HG03342 (cell line): ENCODE measurements at regions not wholly inside any gene's neighbourhood (a gene's known extent, or its start where the extent isn't known, plus 50 kb on each side); places are given as distances from the start of the nearest gene placed in this dataset.
"Not testable (repeated sequence)": the region's sequence is repeated elsewhere in the genome, so short reads cannot be mapped to it uniquely, and the experiment has no call there.

ENCODE experiments used
- ATAC-seq: cut with Tn5 transposase; IDR thresholded peaks from one replicate; pipeline ENCODE4 v1.9.1; 2021; ENCODE audit warnings: mild to moderate bottlenecking, moderate library complexity; ENCODE audit not compliant: unreplicated experiment

DNA sequence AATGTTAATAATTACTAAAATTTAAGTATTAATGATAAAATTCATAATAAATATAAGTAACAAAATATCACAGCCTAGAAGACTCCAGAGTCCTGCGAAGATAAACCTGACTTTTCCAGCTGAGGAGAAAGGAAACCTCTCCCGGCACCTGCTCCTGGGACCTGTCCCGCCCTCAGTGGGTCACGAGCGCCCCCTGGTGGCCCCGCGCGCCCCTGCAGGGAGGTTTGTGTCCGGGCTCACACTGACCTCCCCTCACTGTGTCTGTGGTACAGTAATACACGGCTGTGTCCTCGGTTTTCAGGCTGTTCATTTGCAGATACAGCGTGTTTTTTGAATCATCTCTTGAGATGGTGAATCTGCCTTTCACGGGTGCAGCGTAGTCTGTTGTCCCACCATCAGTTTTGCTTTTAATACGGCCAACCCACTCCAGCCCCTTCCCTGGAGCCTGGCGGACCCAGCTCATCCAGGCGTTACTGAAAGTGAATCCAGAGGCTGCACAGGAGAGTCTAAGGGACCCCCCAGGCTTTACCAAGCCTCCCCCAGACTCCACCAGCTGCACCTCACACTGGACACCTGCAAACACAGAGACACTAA, 627.1 kb downstream of the TMEM121 start:
- ATAC-seq = not testable (repeated sequence)

DNA sequence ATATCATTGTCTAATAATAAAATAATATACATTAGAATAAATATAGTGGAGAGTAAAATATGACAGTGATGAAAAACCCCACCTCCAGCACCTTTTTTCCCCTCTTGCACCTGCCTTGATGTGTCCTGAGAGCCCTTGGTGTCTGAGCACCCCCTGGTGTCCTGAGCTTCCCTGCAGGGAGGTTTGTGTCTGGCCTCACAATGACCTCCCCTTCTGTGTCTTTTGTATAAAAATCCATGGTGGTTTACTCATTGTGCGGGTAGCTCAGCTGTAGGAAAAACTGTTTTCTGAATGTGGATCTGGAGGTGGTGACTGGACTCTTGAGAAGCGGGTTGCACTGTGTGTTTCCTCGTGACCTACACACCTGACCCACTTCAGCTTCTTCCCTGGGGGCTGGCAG, 636.9 kb downstream of the TMEM121 start:
- no peak for ATAC-seq

DNA sequence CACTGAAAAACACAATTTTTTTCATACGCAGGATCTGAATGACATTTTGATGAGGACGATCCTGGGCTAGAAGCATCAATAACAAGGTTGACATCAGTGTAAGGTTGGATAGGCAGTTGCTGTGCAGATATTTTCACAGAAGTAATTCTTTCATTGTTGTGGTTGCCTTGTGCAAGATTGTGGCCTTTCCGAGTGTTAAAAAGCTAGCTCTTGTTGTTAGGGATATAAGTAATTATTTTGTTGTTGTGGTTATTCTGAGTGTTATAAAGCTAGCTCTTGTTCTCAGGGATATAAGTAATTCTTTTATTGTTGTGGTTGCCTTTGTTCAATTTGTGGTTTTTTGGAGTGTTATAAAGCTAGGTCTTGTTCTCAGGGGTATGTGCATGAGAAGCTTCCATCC, 637.4 kb downstream of the TMEM121 start:
- ATAC-seq = not testable (repeated sequence)

DNA sequence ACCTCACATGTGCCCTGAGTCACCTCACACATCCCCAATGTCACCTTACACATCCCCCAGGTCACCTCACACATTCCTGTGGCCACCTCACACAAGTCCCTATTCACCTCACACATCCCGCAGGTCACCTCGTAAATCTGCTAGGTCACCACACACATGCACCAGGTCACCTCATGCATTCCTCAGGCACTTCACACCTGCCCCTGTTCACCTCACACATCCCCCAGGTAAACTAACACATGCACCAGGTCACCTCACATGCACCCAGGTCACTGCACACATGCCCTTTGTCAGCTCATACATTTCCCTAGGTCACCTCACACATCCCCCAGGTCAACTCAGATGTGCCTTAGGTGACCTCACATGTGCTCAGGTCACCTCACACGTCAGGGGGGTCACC, 639.8 kb downstream of the TMEM121 start:
- ATAC-seq = no peak

DNA sequence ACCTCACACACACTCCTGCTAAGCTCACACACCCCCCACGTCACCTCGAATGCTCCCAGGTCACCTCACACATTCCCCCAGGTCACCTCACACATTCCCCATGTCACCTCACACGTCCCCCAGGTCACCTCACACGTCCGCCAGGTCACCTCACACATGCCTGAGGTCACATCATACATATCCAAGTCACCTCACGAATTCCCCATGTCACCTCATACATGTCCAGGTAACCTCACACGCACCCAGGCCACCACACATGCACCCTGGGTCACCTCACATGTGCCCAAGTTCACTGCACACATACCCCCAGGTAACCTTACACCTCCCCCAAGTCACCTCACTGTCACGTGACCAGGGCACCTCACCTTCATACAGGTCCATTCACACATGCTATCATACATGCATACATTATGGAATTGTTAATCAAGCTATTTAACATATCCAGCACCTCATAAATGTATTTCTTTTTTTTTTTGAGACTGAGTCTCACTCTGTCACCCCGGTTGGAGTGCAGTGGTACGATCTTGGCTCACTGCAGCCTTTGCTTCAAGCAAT, 640.3 kb downstream of the TMEM121 start:
- ATAC-seq = no peak

DNA sequence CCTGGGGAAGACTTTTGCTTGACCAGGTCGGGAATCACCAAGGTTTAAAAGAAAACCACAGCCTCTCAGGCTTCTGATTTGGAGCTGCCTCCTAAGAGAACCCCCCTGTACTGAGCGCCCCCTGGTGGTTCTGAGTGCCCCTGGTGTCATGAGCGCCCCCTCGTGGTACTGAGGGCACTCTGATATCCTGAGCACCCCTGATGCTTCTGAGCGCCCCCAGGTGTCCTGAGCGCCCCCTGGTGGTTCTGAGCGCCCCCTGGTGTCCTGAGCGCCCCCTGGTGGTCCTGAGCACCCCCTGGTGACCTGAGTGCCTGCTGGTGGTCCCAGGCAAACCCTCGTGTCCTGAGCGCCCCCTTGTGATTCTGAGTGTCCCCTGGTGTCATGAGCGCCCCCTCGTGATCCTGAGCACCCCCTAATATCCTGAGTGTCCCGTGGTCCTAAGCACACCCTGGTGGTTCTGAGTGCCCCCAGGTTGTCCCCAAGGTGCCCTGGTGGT, 643.8 kb downstream of the TMEM121 start:
- not testable (repeated sequence) for ATAC-seq

DNA sequence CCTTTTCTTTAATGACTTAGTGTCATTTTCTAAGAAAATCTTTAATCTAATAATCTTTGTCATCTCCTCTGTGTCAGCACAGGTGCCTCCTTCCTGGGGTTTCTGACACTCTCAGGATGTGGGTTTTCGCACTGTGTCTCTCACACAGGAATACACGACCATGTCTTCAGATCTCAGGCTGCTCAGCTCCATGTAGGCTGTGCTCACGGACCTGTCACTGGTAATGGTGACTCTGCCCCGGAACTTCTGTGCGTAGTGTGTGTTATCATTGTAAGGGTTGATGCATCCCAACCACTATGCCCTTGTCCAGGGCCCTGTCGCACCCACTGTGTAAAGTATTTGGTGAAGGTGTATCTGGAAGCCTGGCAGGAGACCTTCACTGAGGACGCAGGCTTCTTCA, 647.8 kb downstream of the TMEM121 start:
- no peak for ATAC-seq

DNA sequence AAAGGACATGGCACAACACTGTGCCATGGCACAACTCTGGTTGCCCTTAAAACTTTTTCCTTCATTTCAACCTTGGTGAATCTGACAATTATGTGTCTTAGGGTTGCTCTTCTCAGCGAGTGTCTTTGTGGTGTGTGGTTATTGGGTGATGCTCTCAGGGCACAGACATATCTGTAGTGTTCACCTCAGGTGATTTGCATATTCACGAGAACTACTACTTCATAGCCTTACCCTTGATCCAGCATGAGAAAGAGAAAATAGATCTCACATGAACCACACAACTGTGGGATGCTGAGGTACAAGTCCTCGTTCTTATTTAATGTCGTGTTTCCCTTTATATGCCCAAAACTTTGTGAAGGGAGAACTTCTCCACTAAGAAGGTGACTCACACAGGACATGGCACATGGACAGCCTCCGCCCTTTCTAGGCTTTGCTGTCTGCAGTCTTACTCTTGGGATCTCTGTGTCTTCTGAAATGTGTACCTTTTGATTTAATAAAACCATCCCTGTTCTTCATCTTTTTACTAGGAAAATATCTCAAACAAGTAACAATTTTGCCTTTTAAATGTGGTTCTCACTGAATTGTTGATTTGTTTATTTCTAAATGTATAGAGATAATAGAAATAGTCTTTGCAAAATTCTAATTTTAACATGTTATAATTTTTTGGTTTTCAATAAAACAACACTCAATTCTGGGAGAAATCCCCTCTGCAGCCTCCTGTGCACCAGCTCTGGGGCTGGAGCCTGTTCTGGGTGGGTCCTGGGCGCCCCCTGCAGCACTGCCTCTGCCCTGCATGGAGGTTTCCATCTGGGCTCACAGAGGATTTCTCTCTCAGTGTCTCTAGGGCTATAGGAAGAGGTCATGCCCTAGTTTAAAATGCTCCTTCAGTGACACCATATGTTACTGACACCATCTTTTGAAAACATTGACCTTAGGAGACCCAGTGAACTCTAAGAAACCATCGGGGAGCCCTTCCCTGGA, 651.2 kb downstream of the TMEM121 start:
- ATAC-seq = not testable (repeated sequence)

DNA sequence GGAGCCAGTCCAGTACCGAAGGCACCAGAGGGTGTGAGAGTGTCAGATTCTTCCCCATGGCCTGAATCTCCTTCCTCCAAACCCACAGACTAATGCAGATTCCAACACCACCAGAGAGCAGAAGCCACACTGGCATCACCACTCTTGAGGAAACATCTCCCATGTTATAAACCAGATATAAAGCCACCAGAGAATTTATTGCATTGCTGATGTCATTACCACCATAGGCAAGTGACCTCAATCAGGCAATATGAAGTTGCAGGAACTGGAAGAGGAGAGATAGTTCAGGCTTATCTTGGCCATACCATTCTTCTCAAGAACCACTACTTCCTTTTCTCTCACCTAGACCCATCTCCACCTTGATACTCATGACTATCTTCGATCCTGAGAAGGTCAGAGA, 653.4 kb downstream of the TMEM121 start:
- no peak for ATAC-seq

DNA sequence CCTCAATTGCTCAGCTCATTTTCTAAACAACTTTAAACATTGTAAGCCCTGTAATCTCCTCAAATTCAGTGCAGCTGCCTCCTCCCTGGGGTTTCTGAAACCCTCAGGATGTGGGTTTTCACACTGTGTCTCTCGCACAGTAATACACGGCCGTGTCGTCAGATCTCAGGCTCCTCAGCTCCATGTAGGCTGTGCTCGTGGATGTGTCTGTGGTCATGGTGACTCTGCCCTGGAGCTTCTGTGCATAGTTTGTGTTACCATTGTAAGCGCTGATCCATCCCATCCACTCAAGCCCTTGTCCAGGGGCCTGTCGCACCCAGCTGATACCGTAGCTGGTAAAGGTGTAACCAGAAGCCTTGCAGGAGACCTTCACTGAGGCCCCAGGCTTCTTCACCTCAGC, 658.4 kb downstream of the TMEM121 start:
- not testable (repeated sequence) for ATAC-seq

DNA sequence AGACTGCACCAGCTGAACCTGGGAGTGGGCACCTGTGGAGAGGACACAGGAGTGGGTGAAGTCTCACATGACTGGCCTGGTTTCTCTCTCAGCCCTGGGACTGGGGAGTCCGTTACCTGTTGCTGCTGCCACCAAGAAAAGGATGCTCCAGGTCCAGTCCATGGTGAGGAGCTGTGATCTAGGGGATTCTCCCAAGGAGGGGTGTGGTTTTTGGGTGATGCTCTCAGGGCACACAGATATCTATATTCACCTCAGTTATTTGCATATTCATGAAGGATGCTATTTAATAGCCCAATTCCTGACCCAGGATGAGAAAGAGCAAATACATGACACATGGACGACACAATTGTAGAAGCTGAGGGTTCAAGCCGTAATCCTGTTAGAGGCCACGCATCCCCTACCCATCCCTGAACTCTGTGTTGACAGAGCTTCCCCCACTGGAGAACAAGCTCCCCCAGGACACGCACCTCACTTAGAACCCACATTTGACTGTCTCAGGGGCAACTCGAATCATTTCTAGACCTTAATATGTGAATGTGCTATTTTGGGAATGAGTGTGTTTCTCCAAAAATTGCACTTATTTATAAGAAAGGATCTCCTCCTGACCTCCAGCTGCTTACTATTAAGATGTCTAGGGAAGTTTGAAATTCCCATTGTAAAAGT, 658.9 kb downstream of the TMEM121 start:
- not testable (repeated sequence) for ATAC-seq

DNA sequence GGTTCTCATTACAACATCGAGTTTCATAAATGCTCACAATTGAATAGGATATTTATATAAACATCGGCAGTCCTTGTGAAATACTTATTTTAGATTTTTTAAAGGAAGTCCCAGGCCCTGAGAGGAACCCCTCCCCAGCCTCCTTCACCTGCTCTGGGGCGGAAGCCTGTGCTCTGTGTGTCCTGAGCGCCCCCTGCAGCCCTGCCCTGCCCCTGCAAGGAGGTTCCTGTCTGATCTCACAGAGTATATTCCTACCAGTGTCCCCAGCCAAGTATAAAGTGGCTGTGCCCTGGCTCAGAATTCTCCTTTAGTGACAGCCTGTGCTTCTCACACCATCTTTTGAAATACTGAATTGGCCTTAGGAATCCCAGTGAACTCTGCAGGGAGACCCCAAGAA, 659.5 kb downstream of the TMEM121 start:
- no peak for ATAC-seq

DNA sequence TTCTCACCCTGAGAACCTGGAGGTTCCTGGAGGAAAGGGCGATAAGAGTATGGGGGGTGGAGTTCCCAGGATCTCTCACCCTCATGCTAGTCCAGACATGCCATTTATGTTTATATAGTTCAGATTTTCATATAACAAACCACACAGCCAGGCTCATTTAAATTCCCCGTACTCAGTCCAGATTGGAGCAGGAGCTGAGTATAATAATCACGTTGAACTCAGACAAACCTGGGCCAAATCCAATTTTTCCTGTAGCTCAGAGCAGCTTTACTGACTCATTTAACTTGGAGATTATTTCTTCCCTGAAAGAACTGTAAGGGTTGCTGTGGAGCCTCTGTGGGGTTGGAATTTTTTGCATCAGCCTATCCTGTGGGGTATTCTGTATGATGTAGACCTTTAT, 660.8 kb downstream of the TMEM121 start:
- no peak for ATAC-seq

DNA sequence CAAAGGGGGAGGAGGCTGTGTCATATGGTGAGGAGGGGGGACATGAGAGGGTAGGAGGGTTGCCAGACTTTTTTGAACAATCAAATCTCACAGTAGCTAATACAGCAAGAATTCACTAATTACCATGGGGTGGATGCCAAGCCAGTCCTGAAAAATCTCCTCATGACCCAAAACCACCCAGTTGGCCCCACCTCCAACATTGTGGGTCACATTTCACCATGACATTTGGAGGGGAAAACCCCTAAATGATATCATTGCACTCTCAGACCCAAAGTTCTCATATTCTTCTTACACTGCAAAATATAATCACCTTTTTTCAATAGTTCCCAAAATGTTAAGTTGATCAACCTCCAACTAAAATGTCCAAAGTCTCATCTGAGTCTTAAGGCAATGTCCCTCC, 666.3 kb downstream of the TMEM121 start:
- ATAC-seq = not testable (repeated sequence)

DNA sequence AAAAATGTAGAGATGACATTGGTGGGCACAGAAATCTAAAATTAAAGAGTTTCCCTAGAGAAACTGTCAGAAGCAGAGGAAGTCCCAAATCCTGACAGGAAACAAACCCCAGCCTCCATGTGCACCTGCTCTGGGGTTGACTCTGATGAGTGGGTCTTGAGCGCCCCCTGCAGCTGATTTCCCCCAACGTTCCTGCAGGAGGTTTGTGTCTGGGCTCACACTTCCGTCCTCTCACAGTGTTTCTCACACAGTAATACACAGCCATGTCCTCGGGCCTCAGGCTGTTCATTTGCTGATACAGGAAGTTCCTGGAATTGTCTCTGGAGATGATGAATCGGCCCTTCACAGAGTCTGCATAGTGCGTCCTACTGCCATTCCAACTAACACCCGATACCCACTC, 670.1 kb downstream of the TMEM121 start:
- not testable (repeated sequence) for ATAC-seq

DNA sequence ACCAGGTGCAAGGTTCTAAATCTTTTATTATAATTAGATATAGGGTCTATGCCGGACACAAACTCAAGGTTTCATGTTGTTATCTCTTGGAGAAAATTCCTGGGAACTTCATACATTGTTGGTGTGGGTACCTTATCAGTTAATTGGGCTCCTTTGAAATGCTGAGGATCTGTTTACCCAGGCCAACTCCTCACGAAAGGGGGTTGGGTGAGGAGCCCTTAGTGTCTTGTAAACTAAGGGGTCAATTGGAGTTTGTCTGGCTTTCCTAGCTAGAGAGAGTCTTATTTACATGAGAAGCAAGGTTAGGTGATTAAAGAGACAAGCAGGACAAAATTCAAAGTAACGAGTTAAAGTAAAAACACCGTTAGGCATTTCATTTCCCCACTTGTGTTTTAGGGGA, 670.9 kb downstream of the TMEM121 start:
- ATAC-seq = not testable (repeated sequence)

DNA sequence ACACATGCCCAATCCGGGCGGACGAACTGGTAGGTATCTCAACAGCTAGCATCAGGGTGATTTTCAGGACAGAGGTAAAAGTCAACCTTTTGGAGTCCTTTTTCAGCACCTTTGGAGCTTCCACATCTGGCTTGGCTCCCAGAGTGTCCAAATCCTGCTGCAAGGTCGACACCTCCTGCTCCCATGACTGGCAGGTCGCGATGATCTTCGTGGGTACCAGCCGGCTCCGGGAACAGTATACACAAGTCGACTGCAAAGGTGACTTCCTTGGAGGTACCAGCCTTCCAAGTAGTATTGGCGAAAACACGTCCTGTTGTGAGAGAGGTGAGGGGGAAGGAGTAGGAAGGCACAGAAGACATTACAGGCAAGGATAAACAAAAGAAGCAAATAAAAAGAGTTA, 672.7 kb downstream of the TMEM121 start:
- no peak for ATAC-seq

DNA sequence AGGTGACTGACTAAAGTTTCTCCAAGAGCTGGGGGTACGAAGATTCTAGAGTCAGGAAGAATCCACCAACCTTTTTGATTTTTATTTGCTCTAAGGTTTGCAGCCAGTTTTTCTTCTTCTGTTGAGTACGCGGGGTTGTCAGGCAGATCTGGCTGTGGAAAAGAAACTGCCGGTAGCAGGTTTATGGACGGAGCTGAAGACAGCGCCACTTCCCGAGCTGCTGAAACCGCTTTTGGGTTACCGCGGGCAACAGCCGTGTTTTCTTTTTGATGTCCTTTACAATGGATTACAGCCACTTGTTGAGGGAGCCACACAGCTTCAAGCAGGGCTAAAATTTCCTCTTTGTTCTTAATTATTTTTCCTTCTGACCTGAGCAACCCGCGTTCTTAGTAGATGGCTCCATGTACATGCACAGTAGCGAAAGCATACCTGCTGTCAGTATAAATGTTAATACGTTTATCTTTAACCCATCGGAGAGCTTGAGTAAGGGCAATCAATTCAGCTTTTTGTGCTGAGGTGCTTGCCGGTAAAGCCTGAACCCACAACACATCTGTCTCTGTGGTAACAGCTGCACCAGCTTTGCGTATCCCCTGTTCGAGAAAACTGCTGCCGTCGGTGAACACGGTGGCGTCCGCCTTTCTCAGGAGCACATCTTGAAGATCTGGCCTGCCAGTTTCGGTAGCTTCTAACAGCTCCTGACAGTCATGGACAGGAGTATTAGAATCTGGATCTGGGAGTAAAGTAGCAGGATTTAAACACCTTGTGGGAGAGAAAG, 674.3 kb downstream of the TMEM121 start:
- no peak for ATAC-seq

DNA sequence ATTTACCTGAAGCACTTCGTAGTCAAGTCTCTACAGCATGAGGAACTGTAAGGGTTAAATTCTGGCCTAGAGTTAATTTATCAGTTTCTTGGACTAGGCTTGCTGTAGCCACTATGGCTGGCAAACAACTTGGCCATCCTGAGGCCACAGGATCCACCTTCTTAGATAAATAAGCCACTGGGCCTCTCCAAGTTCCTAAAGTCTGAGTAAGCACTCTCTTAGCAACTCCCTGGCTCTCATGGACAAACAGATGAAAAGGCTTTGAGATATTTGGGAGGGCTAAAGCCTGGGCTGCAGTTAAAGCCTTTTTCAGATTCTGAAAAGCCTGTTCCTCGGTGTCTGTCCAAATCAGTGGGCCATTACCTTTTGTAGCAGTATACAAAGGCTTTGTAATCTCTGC, 675.0 kb downstream of the TMEM121 start:
- no peak for ATAC-seq

DNA sequence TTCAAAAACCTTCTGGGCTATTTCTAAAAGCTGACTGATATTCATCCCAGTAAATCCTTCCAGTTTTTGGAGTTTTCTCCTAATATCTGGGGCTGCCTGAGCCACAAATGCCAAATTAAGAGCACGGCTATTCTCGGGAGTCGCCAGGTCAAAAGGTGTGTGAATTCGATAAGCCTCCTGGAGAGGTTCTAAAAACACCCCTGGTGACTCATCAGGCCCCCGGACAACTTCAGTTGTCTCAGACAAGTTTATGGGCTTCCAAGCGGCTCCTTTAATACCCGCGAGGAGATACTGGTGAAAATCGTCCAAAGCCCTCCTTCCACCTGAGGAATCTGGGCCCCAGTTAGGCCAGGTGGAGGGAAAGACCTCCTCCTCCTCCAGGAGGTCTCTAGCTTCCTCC, 677.1 kb downstream of the TMEM121 start:
- no peak for ATAC-seq
